HCT116 (cell line): ENCODE measurements at regions not wholly inside any gene's neighbourhood (a gene's known extent, or its start where the extent isn't known, plus 50 kb on each side); places are given as distances from the start of the nearest gene placed in this dataset.

Experiments
- ATAC-seq: fragments of 200-7000 bp; cut with Tn5 transposase; 2 replicates; pipeline ENCODE4 v1.9.1; 2020; ENCODE audit warnings: mild to moderate bottlenecking, moderate library complexity
- BruUV-seq: library from RNA; stranded (reverse); fragments of 400-500 nt; replicated peaks from 2 replicates; lab custom pipeline; 2021; lab: Mats Ljungman, UMichigan
- CTCF ChIA-PET: fragments of 300-600 bp; sonication (Branson Sonifier 250); formaldehyde crosslinking; loops from one replicate; lab custom pipeline; 2021; ENCODE audit warnings: antibody characterized with exemption; lab: Charles Lee
- POLR2A ChIA-PET: fragments of 300-600, 350-600 bp; sonication (Branson Sonifier 250); formaldehyde crosslinking; loops from one replicate; lab custom pipeline; 2021; ENCODE audit warnings: antibody characterized with exemption; lab: Charles Lee
- RAD21 ChIA-PET, 2 experiments: fragments of 300-600 bp; sonication (Branson Sonifier 250); formaldehyde crosslinking; loops; one replicate each; lab custom pipeline; 2023; ENCODE audit warnings: low total read pairs in 2 of 2; ENCODE audit not compliant: uncharacterized antibody in 2 of 2, unreplicated experiment in 2 of 2, low non-redundant PET in 1 of 2; lab: Charles Lee
- DNase-seq: peaks from one replicate; pipeline ENCODE4 v3.0.0-alpha.2; 2010; ENCODE audit warnings: low read depth, low spot score
- H2AFZ ChIP-seq: fragments of 200-600 bp; shearing (Covaris generic), sonication (generic); 2 replicates; pipeline ENCODE4 v1.6.1; 2017; ENCODE audit warnings: low read depth, mixed run types, mixed read lengths, antibody characterized with exemption, low read length; ENCODE audit not compliant: poor library complexity, severe bottlenecking
- H3K27ac ChIP-seq: 2 replicates; pipeline ENCODE4 v1.5.1; 2012; ENCODE audit warnings: low read depth, low read length
- H3K27me3 ChIP-seq: fragments of 200-600 bp; sonication (generic); 2 replicates; pipeline ENCODE4 v1.6.1; 2016; ENCODE audit warnings: mixed run types, low read length, mixed read lengths; ENCODE audit not compliant: insufficient read depth
- H3K36me3 ChIP-seq, 2 experiments: fragments of 200-500 bp in 1 of 2; fragments of 200-600 bp in 1 of 2; sonication (Bioruptor generic) in 1 of 2; sonication (generic) in 1 of 2; 2 replicates each; pipeline versions ENCODE4 v1.5.1 to v1.6.1; 2014 to 2016; ENCODE audit warnings: low read length in 2 of 2, inconsistent platforms in 1 of 2, mixed read lengths in 1 of 2, mixed run types in 1 of 2; ENCODE audit not compliant: insufficient read depth in 2 of 2, control insufficient read depth in 1 of 2
- H3K4me1 ChIP-seq, 2 experiments: fragments of 200-600 bp in 1 of 2; sonication (generic) in 1 of 2; 2 replicates each; pipeline versions ENCODE4 v1.5.1 to v1.6.1; 2012 to 2017; ENCODE audit warnings: low read length in 2 of 2, inconsistent platforms in 1 of 2, mild to moderate bottlenecking in 1 of 2, mixed read lengths in 1 of 2, mixed run types in 1 of 2, moderate library complexity in 1 of 2; ENCODE audit not compliant: insufficient read depth in 2 of 2, control insufficient read depth in 1 of 2
- H3K4me2 ChIP-seq: fragments of 200-600 bp; sonication (generic); 2 replicates; pipeline ENCODE4 v1.6.1; 2017; ENCODE audit warnings: mixed run types, low read length, mixed read lengths
- H3K4me3 ChIP-seq, 2 experiments: fragments of 200-600 bp in 1 of 2; sonication (generic) in 1 of 2; replicated peaks in 1 of 2; 2 replicates each; pipeline ENCODE4 v1.5.1; 2011 to 2016; ENCODE audit warnings: low read length in 2 of 2, control low read depth in 1 of 2, low read depth in 1 of 2, mild to moderate bottlenecking in 1 of 2, mixed read lengths in 1 of 2, mixed run types in 1 of 2
- H3K79me2 ChIP-seq: fragments of 200-600 bp; sonication (generic); 2 replicates; pipeline ENCODE4 v1.6.1; 2017; ENCODE audit warnings: mild to moderate bottlenecking, mixed run types, low read length, moderate library complexity, mixed read lengths; ENCODE audit not compliant: insufficient read depth
- H3K9ac ChIP-seq: fragments of 200-600 bp; sonication (generic); 2 replicates; pipeline ENCODE4 v1.6.1; 2016; ENCODE audit warnings: low read length, mixed read lengths
- H3K9me2 ChIP-seq: fragments of 200-600 bp; sonication (generic), shearing (Covaris generic); 2 replicates; pipeline ENCODE4 v1.6.1; 2017; ENCODE audit warnings: mixed run types, mild to moderate bottlenecking, moderate library complexity; ENCODE audit not compliant: insufficient read depth
- H3K9me3 ChIP-seq, 2 experiments: fragments of 200-500 bp in 1 of 2; fragments of 200-600 bp in 1 of 2; sonication (Bioruptor generic) in 1 of 2; sonication (generic) in 1 of 2; 2 replicates each; pipeline ENCODE4 v1.6.1; 2014 to 2017; ENCODE audit warnings: low read length in 2 of 2, mixed read lengths in 2 of 2, inconsistent platforms in 1 of 2, low read depth in 1 of 2, mild to moderate bottlenecking in 1 of 2, mixed run types in 1 of 2, moderate library complexity in 1 of 2; ENCODE audit not compliant: control insufficient read depth in 1 of 2, insufficient read depth in 1 of 2
- H4K20me1 ChIP-seq: fragments of 200-600 bp; sonication (generic), shearing (Covaris generic); 2 replicates; pipeline ENCODE4 v1.6.1; 2017; ENCODE audit warnings: mixed run types, mild to moderate bottlenecking, moderate library complexity; ENCODE audit not compliant: insufficient read depth
- CBX3 ChIP-seq: IDR thresholded peaks from 2 replicates; pipeline ENCODE4 v1.6.1; 2012; ENCODE audit warnings: low read depth
- CEBPB ChIP-seq: IDR thresholded peaks from 2 replicates; pipeline ENCODE4 v1.6.1; 2012; ENCODE audit warnings: low read depth
- EGR1 ChIP-seq: IDR thresholded peaks from 2 replicates; pipeline ENCODE4 v1.6.1; 2012; ENCODE audit warnings: low read depth
- ELF1 ChIP-seq: IDR thresholded peaks from 2 replicates; pipeline ENCODE4 v1.6.1; 2012; ENCODE audit warnings: low read depth, borderline replicate concordance
- EZH2 ChIP-seq: fragments of 200-600 bp; sonication (generic); IDR thresholded peaks from 2 replicates; pipeline ENCODE4 v1.6.1; 2017; ENCODE audit warnings: antibody characterized with exemption, mixed run types
- EZH2phosphoT487 ChIP-seq: fragments of 200-600 bp; IDR thresholded peaks from 2 replicates; pipeline ENCODE4 v1.6.1; 2018; ENCODE audit warnings: antibody characterized with exemption, borderline replicate concordance
- JUND ChIP-seq: IDR thresholded peaks from 2 replicates; pipeline ENCODE4 v1.6.1; 2012
- MAX ChIP-seq: IDR thresholded peaks from 2 replicates; pipeline ENCODE4 v1.6.1; 2012
- POLR2AphosphoS5 ChIP-seq: IDR thresholded peaks from 2 replicates; pipeline ENCODE4 v1.6.1; 2011; ENCODE audit warnings: mild to moderate bottlenecking, low read depth, low read length, moderate library complexity
- RAD21 ChIP-seq: IDR thresholded peaks from 2 replicates; pipeline ENCODE4 v1.6.1; 2012; ENCODE audit warnings: low read depth, mild to moderate bottlenecking
- REST ChIP-seq: IDR thresholded peaks from 2 replicates; pipeline ENCODE4 v1.6.1; 2012; ENCODE audit warnings: low read depth
- SIN3A ChIP-seq: IDR thresholded peaks from 2 replicates; pipeline ENCODE4 v1.6.1; 2012; ENCODE audit warnings: low read depth
- TCF7L2 ChIP-seq: IDR thresholded peaks from 2 replicates; pipeline ENCODE4 v1.7.0; 2011; ENCODE audit warnings: borderline replicate concordance, inconsistent platforms; ENCODE audit not compliant: insufficient read depth, insufficient read length; ENCODE audit errors: extremely low read depth
- YY1 ChIP-seq: IDR thresholded peaks from 2 replicates; pipeline ENCODE4 v1.6.1; 2011; ENCODE audit warnings: low read length, low read depth, moderate library complexity, mild to moderate bottlenecking; ENCODE audit not compliant: insufficient replicate concordance; ENCODE audit errors: extremely low read depth
- ZNF274 ChIP-seq: fragments of 200-500 bp; sonication (Bioruptor generic); IDR thresholded peaks from 2 replicates; pipeline ENCODE4 v1.6.1; 2014; ENCODE audit warnings: mild to moderate bottlenecking, low read depth, low read length, inconsistent platforms
- intact Hi-C: fragments of 100-400 bp; cut with micrococcal nuclease; formaldehyde crosslinking; loops from 2 replicates; pipeline ENCODE4 v1.10.0; 2022
- TF ChIP-seq, protein P1 (sequence below), 3 experiments: fragments of 200-600 bp in 1 of 3; sonication (generic) in 1 of 3; IDR thresholded peaks in 2 of 3; conservative IDR thresholded peaks in 1 of 3; 2 replicates each; pipeline ENCODE4 v1.5.1; 2012 to 2017; ENCODE audit warnings: low read depth in 2 of 3, low read length in 2 of 3, antibody characterized with exemption in 1 of 3, borderline replicate concordance in 1 of 3, control low read depth in 1 of 3, mild to moderate bottlenecking in 1 of 3, mixed read lengths in 1 of 3, mixed run types in 1 of 3, moderate library complexity in 1 of 3; ENCODE audit not compliant: insufficient read depth in 1 of 3
- TF ChIP-seq, protein P2 (sequence below): IDR thresholded peaks from 2 replicates; pipeline ENCODE4 v1.6.1; 2011; ENCODE audit warnings: mild to moderate bottlenecking, low read length, moderate library complexity; ENCODE audit not compliant: insufficient replicate concordance; ENCODE audit errors: extremely low read depth

DNA sequence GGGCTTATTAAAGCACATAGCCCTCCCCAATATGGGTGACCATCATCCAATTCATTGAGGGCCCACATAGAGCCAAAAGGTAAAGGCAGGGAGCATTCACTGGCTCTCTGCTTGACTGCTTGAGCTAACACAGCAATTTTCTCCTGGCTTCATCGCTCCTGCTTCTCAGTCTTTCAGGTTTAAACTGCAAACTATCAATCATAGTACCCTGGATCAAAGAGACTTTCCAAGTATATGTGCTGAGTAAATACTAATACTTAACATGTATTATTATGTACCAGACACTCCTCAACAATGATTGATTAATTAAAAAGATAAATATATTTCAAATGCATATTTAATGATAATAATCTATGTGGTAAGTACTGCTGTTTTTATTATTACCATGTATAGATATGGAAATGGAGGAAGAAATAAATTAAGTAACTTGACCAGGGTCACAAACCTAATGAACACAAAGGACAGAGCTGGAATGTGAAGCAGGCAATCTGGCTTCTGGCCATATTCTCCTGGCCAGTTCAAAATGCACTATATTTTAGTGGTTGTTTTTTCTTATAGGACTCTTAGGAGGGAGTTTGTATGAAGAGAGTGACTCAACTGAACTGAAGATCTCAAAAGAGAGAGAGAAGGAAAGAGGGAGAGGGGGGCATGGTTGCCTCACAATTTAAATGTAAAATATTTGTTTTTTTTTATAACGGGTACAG lies 1197.3 kb downstream of the TECRL start:
- DNase-seq (no peak), ATAC-seq (no peak)
- H3K4me3 ChIP-seq: no peak overlapping the region
- no peaks in the 10 kb centered on the region for H3K9me2 ChIP-seq
- no peak overlapping the region for H2AFZ ChIP-seq
- no peaks in the 10 kb centered on the region for H3K79me2 ChIP-seq
- no peak overlapping the region for H3K9ac ChIP-seq
- no peak overlapping the region for H3K4me2 ChIP-seq
- H3K27me3 ChIP-seq: no peaks in the 10 kb centered on the region
- intact Hi-C loops: no loop called here
- peaks cover 14 to 19% of the 10 kb centered on the region in 2 experiments; a peak in 3 of 4 replicates for H3K9me3 ChIP-seq
- no peaks in the 10 kb centered on the region for H3K36me3 ChIP-seq
- no peaks in the 10 kb centered on the region for H4K20me1 ChIP-seq
- RAD21 ChIA-PET: no interaction called here
- TF ChIP-seq EGR1 (no peak), RAD21 (no peak), CBX3 (no peak), JUND (no peak), POLR2AphosphoS5 (no peak), ZNF274 (no peak), YY1 (no peak), SIN3A (no peak), EZH2 (no peak), MAX (no peak), TCF7L2 (no peak), ELF1 (no peak), REST (no peak), CEBPB (no peak), EZH2phosphoT487 (no peak)
- TF ChIP-seq, protein P1, sequence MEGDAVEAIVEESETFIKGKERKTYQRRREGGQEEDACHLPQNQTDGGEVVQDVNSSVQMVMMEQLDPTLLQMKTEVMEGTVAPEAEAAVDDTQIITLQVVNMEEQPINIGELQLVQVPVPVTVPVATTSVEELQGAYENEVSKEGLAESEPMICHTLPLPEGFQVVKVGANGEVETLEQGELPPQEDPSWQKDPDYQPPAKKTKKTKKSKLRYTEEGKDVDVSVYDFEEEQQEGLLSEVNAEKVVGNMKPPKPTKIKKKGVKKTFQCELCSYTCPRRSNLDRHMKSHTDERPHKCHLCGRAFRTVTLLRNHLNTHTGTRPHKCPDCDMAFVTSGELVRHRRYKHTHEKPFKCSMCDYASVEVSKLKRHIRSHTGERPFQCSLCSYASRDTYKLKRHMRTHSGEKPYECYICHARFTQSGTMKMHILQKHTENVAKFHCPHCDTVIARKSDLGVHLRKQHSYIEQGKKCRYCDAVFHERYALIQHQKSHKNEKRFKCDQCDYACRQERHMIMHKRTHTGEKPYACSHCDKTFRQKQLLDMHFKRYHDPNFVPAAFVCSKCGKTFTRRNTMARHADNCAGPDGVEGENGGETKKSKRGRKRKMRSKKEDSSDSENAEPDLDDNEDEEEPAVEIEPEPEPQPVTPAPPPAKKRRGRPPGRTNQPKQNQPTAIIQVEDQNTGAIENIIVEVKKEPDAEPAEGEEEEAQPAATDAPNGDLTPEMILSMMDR (IDR thresholded peaks at IDR 0.05 in 2 of 3, conservative IDR thresholded peaks at IDR 0.05 in 1 of 3; ENCODE audit: borderline replicate concordance in 1 of 3, insufficient read depth in 1 of 3, low read depth in 2 of 3, low read length in 2 of 3): no peak
- TF ChIP-seq, protein P2, sequence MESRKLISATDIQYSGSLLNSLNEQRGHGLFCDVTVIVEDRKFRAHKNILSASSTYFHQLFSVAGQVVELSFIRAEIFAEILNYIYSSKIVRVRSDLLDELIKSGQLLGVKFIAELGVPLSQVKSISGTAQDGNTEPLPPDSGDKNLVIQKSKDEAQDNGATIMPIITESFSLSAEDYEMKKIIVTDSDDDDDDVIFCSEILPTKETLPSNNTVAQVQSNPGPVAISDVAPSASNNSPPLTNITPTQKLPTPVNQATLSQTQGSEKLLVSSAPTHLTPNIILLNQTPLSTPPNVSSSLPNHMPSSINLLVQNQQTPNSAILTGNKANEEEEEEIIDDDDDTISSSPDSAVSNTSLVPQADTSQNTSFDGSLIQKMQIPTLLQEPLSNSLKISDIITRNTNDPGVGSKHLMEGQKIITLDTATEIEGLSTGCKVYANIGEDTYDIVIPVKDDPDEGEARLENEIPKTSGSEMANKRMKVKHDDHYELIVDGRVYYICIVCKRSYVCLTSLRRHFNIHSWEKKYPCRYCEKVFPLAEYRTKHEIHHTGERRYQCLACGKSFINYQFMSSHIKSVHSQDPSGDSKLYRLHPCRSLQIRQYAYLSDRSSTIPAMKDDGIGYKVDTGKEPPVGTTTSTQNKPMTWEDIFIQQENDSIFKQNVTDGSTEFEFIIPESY: no peak
- no TSS peak for BruUV-seq
- H3K27ac ChIP-seq: no peak overlapping the region
- H3K4me1 ChIP-seq: no peaks in the 10 kb centered on the region
- POLR2A ChIA-PET: no interaction called here
- CTCF ChIA-PET: no interaction called here
